Mesenteric fat pad (tissue), 1 donor: ENCODE measurements at regions not wholly inside any gene's neighbourhood (a gene's known extent, or its start where the extent isn't known, plus 50 kb on each side); places are given as distances from the start of the nearest gene placed in this dataset.

Source experiments
- DNase-seq: peaks from one replicate; pipeline ENCODE4 v3.0.0-alpha.2; 2020; ENCODE audit warnings: low spot score
- donor health status: DM: yes; HTN: yes; CAD: no.

DNA sequence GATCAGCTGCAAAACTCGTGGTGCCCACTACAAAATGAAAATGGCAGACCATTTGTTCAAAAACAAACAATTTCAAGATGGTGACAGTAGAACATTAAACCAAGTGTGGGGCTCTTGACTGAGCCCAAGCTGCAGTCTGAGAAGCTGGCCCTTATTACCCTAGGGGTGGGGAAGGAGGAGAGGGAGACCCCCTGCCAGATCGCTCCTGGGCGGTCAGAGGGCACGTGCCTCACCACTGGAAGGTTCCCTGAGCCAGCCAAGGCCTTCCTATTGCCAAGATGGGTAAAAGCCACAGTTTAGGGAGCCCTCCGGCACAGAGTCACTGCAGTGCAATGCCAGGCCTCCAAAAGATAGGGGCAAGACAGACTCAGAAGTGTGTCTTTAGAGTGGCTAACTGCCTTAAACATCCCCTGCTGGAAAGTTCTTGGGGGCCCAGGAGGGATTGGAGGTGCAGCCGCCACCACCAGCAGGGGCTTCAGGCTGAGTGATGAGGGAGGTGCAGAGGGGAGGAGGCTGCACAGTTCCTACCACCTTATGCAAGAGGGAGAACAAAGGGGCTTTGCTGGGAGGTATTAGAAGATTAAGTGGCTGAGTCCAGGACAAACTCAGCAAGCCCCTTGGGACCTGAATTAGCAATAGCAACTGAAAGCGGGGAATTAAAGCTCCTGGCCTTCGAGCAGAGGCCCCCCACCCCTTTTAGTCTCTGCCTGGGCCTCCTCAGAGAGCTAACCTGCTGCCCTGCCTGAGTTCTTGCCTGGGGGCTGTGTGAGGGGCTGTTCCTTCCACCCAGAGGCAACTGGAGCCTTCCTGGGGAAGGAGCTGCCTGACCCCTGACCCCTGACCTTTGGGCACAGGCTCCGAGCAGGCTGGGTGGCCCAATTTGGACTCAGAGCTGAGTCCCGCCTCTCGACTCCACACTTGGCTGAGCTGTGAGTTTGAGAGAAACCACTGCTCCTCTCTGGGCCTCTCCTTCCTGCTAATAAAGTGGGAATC, 88.4 kb downstream of the VEGFA start:
- DNase-seq: no peak

DNA sequence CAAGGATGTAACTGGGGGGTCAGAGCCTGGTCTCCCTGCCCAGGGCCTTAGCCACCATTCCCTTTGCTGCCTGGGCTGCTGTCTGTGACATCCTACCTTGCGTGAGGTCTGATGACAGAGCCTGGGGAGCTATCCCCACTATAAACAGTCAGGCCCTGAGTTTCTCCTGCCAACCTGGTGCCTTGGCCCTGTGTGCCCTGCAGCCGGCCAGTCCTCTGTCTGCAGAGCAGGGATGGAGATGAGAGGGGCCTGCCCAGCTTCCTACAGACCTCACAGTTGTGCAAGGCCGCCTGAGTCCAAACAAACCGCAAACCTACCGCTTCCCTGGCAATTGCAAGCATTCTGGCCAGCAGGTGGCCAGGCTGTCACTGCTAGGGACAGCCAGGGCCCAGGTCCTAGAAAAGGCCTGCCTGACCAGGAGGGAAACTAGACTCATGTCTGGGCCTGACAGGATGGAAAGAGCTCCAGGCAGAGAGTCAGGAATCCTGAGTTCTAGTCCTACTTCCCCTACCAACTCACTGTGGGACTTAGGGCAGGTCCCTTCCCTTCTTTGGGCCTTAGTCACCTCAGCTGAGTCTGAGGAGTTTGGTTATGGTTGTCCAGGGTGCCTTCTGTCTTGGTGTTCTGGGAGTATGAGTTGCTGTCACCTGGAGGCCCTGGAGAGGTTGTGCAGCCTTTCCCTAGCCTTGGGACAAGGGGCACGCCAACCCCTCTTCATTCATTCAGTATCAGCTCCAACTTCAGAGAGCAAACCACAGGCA, 86.2 kb downstream of the VEGFA start:
- DNase-seq: no peak

DNA sequence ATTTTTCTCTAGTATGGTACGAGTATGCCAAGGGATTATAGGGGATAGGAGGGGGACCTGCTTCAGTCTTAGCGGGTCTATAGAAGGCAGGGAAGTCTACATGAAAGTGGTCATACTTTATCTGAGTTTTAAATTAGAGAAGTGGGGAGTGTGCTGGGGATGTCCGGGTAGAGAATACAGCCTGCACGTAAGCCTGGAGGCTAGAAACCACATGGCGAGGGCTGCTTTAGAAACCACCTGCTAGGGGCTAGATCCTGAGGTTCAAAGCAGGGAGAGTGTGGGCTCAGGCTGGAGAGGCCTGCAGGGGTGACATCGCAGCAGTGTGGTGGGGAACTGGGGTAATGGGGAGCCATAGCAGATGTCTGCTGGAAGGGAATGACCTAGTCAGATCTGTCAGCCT, 85.2 kb downstream of the VEGFA start:
- DNase-seq: no peak

DNA sequence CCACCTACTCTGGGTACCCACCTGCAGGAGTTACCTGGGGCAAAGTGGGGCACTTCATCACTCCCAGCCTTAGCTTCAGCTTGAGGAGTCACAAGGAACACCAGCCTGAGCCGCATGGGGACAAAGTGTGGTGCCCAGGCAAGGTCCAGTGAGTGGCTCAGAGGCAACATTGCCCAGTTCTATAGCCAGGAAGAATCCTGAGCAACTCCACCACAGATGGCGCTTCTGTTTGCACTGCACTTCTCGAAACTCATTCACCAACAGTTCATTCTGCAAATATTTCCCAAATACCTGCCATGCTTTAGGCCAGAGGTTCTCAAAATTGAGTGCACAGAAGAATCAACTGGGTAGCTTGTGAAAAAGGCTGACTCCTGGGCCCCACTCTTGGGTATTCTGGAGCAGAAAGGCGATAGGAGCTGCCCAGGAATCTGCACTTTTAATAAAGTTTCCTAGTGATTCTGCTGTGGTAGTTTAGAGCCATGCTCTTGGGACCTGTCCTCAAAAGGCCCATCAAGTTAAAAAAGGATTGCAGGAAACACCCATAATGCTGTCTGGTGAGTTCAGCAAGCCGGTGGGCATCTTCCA, 83.1 kb downstream of the VEGFA start:
- no peak for DNase-seq

GRCh38 chr6:43852350-43852864, 82.4 kb downstream of the VEGFA start:
- no peak for DNase-seq

- no peak for DNase-seq
Observed at GRCh38 chr6:43851204-43851865, 81.3 kb downstream of the VEGFA start.

DNA sequence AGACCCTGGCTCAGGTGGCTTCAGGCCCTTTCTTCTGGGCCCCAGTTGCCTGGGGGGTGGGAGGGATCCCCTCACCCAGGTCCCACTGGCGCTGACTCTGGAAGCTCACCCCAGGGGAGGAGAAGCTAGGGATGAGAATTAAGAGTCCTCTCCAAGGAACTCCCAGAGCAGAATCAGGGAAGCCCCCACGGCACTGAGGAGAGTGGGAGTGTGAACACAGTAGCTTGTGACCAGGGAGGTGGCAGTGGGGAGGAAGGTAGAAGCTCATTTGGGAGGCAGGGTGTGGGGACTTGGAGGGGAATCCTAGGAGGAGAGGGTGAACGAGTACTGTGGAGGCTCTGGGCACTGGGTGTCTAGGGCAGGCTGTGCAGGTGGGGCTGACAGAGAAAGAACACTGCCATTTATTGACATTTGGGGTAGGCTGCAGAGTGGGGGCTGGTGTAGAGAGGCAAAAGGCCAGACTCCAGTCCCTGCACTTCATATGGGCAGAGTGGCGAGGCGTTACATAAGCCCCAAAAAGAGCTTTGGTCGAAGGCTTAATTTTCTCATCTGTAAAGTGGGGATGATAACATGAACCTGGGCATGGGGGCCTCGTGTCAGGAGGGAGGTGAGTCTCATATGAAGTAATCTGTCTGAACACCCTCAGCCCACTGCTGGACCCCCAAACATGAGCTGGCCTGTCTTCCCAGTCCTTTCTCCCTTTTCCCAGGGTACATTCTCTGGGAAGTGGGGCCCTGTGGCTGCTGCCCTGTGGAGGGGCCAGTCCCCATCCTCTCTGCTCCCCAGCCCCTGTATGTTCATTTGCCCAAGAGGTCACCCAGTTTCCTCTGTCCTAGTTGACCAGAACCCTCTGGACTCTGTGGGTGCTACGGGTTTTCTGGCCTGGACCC, 80.5 kb downstream of the VEGFA start:
- DNase-seq: no peak

- DNase-seq: no peak
Observed at GRCh38 chr6:43849844-43850243, 79.8 kb downstream of the VEGFA start.

DNA sequence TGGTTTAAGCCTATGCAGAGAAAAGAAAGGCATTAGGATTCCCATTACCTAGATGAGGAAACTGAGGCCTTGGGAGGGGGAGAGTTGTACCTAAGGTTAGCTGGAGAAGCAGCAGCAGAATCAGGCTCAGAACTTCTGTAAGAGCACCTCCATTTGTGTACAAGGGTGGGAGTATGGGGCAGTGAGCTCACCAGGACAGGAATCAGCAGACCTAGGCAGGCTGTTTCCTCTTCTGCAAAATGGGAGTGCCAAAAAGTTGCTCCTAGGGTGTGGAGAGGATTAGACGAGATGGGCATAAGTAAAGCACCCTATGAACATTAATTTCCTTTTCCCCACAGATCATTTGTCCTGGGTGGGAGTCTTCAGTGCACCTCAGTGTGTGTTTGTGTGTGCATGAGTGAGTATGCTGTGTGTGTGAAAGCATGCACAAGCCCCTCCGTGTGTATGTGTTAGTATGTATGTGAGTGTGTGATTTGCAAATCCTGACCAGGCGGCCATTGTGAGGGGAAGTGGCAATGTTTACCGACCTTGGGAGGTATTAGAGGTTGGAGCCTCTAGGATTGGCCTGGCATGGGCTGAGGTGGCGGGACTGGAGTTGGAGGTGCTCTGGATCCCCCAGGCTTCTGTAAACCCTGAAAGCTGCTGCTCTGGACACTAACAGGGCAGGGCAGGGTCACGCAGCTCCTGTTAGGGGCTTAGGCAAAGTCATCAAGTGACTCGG, 78.8 kb downstream of the VEGFA start:
- DNase-seq: no peak

GRCh38 chr6:43847741-43848630, 78.0 kb downstream of the VEGFA start:
- no peak for DNase-seq

DNA sequence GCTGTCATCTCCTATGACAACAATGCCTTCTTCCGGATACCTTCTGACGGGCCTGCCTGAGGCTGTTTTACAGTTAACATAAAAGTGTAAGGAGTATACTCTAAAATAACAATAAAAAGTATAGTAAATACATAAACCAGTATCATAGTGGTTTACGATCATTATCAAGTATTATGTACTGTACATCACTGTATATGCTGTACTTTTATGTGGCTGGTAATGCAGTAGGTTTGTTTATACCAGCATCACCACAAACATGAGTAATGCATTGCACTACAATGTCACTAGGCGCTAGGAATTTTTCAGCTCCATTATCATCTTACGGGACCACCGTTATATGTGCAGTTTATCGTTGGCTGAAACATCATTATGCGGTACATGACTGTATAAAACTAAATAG, 76.5 kb downstream of the VEGFA start:
- no peak for DNase-seq

GRCh38 chr6:43845646-43846045, 75.6 kb downstream of the VEGFA start:
- DNase-seq: no peak

DNA sequence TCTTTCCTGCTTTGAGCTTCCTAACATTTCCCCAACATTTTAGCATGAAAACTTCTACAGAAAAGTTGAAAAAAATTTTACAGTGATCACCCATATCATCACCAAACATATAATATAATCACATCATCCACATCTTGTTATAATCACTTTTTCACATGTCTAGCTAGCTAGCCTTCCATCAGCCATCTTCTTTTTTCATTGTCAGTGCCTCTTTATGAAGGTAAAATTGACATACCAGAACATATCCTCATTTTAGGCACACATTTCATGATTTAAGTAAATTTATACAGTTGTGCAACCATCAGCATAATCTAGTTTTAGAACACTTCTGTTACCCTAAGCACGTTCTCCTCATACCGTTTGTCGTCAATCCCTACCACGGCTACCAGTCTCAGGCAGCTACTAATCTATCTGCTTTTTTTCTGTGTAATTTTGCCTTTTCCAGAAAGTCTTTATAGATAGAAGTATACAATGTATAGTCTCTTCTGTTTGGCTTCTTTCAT, 73.7 kb downstream of the VEGFA start:
- DNase-seq: no peak

GRCh38 chr6:43843097-43843645, 73.2 kb downstream of the VEGFA start:
- no peak for DNase-seq

GRCh38 chr6:43842231-43842794, 72.3 kb downstream of the VEGFA start:
- DNase-seq: no peak

DNA sequence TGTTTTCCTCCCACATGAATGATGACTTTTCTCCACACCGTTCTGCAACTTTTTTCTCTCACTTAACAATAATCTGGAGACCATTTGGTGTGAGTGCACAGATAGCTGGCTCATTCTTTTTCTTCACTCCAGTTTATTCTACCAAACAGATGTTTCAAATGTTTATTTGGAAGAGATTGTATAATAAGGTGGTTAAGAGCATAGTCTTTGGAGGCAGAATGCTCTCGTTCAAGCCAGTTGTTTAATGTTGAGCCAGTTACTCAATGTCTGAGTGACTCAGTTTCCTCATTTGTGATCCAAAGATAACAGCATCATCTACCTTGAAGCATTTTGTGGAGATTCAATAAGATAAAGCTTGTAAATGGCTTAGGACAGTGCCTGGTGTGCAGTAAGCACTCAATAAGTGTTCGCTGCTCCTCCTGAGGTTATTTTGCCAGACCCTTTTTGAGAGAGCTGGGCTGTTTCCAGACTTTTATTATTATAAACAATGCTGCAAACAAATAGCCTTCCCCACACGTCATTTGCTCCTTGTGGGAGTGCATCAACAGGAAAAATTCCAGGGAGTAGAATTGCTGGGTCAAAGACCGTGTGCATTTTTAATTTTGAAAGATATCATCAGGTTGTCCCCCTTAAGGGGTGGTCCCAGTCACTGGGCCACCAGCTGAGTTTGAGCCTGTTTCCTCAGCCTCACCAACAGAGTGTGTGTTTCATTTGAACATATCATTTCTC, 70.6 kb downstream of the VEGFA start:
- no peak for DNase-seq
